ENCODE measurements at regions not wholly inside any gene's neighbourhood (a gene's known extent, or its start where the extent isn't known, plus 50 kb on each side); places are given as distances from the start of the nearest gene placed in this dataset.

DNA sequence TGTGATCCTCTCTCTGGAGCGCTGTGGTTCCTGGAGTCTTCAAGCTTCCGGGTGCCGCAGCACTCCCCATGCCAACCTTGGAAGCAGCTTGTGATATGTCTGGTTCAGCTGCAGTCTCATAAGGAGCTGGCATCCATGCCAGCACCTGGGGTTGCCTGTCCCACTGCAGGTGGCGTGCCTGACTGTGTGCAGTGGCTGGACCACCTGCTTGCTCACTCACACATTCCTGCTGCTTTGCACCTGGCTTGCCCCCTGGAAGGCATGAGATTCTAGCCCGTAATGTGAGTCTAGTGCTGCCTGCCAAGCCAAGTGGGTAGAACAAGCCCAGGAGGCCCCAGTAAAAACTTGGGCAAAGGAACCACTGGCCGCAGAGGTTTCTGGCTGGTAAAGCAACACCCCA lies 687.2 kb upstream of the AADAT start:
- no peak for ATAC-seq

DNA sequence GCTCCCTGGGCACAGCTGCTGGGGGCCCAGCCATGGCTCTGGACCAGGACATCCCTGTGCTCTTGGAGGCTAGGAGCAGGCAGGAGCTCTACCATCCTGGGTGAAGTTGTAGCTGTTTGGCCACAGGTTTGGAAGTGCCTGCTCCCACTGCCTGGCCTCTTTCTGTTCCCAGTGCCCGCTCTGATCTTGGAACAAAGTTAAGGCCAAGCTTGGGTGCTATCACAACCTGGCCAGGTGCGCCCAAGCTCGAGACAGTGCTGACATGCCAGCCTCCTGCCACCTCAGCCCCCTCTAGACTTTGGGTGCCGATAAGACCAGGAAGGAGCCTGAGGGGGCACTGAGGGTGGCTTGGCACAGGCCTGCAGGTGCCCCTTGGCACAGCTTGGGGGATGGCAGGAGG lies 686.1 kb upstream of the AADAT start:
- ATAC-seq = no peak

- no peak for ATAC-seq
Observed at GRCh38 chr4:170773709-170774273, 684.0 kb upstream of the AADAT start.

- no peak for ATAC-seq
Observed at GRCh38 chr4:170772429-170772828, 682.7 kb upstream of the AADAT start.

DNA sequence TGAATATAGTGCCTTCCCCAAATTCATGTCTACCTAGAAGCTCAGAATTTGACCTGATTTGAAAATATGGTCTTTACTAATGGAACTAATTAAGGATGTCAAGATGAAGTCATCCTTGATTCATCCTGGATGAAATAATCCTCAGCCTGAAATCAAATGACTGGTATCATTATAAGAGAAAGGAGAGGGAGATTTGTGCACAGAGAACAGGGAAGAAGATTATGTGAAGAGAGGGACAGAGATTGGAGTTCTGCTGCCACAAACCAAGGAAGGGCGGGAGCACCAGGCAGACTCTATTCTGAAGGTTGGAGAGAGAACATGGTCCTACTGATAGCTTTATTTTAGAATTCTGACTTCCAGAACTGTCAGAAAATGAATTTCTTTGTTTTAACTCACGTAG lies 680.9 kb upstream of the AADAT start:
- no peak for ATAC-seq

DNA sequence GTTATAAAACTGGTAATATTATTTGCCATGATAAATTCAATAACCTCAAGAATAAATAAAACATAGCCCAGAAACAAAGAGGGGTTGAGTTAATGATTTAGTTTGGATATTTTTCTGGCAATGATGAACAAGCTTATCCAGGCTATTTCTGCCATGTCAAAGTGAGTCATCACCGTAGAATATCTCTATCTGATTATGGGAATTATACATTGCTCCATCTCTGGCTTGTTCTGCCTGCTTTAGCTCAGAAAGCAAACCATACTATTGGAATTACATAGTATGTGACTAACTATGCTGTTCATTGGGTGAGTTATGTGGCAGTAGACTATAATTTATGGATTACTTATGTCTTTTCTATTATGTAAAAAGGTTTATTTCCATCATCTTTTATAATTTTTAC lies 680.1 kb upstream of the AADAT start:
- no peak for ATAC-seq

DNA sequence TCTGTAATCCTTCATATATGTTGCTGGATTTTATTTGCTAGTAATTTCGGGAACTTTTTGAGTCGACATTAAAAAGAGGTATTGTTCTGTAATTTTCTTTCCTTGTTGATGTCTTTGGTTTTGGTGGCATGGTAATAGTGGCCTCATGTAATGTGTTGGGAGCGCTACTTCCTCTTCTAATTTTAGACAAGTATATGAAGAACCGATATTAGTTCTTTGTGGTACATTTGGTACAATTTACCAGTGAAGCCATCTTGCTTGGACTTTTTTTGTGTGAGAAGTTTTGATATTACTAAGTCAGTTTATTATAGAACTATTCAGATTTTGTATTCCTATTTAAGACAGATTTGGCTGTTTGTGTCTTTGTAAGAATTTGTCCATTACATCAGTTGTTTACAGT lies 669.2 kb upstream of the AADAT start:
- no peak for ATAC-seq

GRCh38 chr4:170750519-170750918 lies 660.8 kb upstream of the AADAT start:
- no peak for ATAC-seq

- no peak for ATAC-seq
Observed at GRCh38 chr4:170748975-170749374, 659.2 kb upstream of the AADAT start.

GRCh38 chr4:170743633-170744032 lies 653.9 kb upstream of the AADAT start:
- ATAC-seq = no peak

DNA sequence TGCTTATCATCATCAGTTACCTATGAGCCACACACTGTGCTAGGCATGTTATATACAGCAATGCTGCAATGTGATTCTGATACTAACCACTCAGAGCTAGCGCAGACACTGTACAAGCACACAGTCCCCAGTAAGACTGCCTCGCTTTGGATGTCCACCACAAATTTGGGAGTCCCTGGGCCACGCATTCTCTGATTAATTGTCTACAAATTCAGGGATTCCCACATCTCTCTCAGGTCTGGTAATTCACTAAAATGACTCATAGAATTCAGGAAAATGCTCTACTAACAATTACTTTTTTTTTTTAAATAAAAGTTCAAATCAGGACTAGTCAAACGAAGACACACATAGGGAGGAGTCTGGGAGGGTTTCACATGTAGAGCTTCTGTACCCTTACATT lies 652.1 kb upstream of the AADAT start:
- ATAC-seq = no peak

DNA sequence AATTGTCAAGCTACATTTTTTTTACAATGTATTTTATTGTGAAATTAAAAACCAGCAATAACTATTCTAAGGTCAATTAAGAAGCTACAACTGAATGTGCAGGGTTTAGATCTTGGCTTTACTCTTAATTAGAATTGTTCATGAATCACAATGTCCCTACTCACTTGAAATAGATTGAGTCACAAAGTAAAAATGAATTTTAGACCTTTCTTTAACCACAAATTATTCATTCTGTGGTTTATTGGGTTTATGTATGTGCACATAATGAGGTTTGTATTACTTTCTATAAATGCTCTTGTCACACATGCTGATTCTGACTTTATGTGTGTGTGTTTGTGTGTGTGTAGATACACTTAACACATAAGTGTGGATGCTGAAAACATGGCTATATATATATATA lies 647.0 kb upstream of the AADAT start:
- ATAC-seq = no peak

DNA sequence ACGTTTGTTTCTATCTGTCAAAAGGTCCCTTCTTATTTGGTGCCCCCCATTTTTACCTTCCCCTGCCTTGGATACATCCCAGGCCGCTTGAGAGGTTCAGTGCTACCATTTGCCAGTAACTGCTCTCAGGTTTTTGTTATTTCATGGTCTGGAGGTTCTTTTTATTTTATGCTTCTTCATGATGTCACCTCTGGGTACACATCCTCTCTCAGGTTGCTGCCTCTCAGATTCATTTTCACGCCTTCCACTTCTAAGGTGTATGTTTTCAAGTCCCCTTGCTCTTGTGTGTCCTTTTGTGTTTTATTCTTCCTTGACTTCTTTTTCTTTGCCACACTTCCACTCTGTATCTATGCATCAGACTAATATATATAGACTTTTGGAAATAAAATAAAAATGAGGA lies 640.1 kb upstream of the AADAT start:
- ATAC-seq = no peak

- ATAC-seq = no peak
Observed at GRCh38 chr4:170729236-170729635, 639.5 kb upstream of the AADAT start.

- no peak for ATAC-seq
Observed at GRCh38 chr4:170724191-170724590, 634.4 kb upstream of the AADAT start.

- no peak for ATAC-seq
Observed at GRCh38 chr4:170723171-170723570, 633.4 kb upstream of the AADAT start.

GRCh38 chr4:170721812-170722373 lies 632.1 kb upstream of the AADAT start:
- ATAC-seq = no peak

DNA sequence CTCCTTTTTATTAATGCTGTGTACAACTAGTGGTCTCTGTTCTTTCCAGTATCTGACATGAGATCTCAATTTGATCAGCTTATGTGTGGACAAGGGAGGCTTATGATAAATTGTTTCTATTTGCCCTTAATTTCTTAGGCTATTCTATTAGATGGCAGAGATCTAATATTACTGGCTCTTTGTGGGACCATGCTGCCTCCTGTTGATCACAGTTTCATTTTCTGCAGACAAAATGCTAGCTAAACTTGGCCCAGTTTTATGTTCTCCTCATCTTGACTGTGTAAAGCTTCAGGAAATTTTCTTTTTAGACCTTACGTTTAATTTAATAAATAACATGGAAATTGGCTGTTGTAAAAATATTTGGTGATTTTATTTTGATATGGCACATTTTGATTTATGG lies 627.1 kb upstream of the AADAT start:
- no peak for ATAC-seq

GRCh38 chr4:170705907-170706306 lies 616.2 kb upstream of the AADAT start:
- no peak for ATAC-seq

GRCh38 chr4:170700064-170700463 lies 610.3 kb upstream of the AADAT start:
- no peak for ATAC-seq

GRCh38 chr4:170698334-170698733 lies 608.6 kb upstream of the AADAT start:
- no peak for ATAC-seq

GRCh38 chr4:170697845-170698244 lies 608.1 kb upstream of the AADAT start:
- no peak for ATAC-seq

DNA sequence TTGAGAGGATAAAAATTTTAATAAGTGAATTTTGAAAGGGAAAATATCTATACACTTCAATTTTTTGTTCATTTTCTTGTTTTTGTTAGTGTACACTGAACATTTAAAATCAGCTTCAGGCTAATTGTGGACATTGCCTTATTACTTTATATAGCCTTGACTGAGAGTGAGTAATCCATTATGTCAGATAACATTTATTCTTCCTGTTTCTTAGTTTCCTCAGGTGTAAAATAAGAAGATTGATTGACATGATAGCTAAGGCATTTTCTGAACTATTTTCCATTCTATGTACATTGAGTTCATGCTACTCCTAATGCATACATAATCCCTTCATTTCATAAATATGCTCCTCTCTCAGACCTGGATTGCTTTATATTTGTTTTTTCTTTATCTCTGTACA lies 607.3 kb upstream of the AADAT start:
- no peak for ATAC-seq

DNA sequence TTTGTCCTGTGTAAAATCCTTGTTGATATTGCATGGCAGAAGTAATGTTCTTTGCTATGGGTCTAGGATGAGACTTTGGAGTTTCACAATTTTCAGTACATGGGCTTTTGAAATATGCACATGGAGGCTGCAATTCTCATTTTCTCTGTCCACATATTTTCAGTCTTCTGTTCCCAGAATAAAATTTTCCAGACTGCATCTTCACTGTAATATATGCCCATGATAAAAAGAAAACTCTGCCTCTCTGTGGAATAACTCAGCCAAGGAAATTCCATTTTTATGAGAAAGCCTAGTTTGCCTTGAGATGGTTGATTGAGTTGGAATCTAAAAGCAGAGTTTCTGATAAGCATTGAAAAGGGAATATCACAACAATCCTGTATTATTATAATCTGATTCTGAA lies 601.4 kb upstream of the AADAT start:
- no peak for ATAC-seq

DNA sequence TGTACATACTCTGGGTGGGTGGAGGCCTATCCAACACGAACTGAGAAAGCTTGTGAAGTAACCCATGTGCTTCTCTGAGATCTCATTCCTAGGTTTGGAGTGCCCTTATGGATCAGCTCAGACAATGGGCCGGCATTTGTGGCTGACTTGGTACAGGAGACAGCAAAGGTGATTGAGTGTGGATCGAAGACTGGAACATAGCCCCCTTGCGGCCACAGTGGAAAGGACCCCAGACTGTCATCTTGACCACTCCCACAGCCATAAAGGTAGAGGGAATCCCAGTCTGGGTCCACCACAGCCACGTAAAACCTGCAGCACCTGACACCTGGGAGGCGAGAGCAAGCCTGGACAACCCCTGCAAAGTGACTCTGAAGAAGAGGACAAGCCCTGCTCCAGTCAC lies 598.0 kb upstream of the AADAT start:
- ATAC-seq = no peak

Data from esophagus mucosa (tissue), 1 donor.